HepG2 (cell line): ENCODE measurements at regions not wholly inside any gene's neighbourhood (a gene's known extent, or its start where the extent isn't known, plus 50 kb on each side); places are given as distances from the start of the nearest gene placed in this dataset.

ENCODE experiments used
- ATAC-seq: fragments of 200-7000 bp; cut with Tn5 transposase; 3 replicates; pipeline ENCODE4 v1.9.1; 2020; ENCODE audit warnings: mild to moderate bottlenecking, moderate library complexity
- BruUV-seq: library from RNA; stranded (reverse); fragments of 400-500 nt; replicated peaks from 2 replicates; lab custom pipeline; 2021; lab: Mats Ljungman, UMichigan
- CTCF ChIA-PET: fragments of 300-600 bp; formaldehyde crosslinking; extraction: SDS; loops from one replicate; lab custom pipeline; 2021; ENCODE audit warnings: low total read pairs, inconsistent platforms, low intra/inter-chr PET ratio; lab: Yijun Ruan, JAX
- POLR2A ChIA-PET: fragments of 350-600 bp; sonication (Branson Sonifier 250); formaldehyde crosslinking; loops from one replicate; lab custom pipeline; 2020; ENCODE audit warnings: antibody characterized with exemption, inconsistent platforms; lab: Yijun Ruan, JAX
- DNase-seq: peaks from one replicate; pipeline ENCODE4 v3.0.0-alpha.2; 2015; ENCODE audit warnings: low spot score
- FAIRE-seq: peaks from 3 replicates; lab custom pipeline; 2011; peaks lifted over from hg19 to GRCh38; lab: Jason Lieb, UNC
- H2AFZ ChIP-seq: one replicate; pipeline ENCODE4 v1.6.1; 2011; ENCODE audit warnings: low read length, inconsistent platforms
- H3K27ac ChIP-seq: fragments of 300-600 bp; 3 replicates; pipeline ENCODE4 v1.8.0; 2011; ENCODE audit warnings: mixed run types, mild to moderate bottlenecking, mixed read lengths, low read length, inconsistent platforms; ENCODE audit not compliant: insufficient read depth; ENCODE audit errors: extremely low read length
- H3K27me3 ChIP-seq, 2 experiments: fragments of 200-600 bp in 1 of 2; 2 replicates in 1 of 2; 3 replicates in 1 of 2; pipeline versions ENCODE4 v1.6.0 to v1.8.0; 2011; ENCODE audit warnings: low read length in 2 of 2, mild to moderate bottlenecking in 2 of 2, moderate library complexity in 2 of 2, inconsistent platforms in 1 of 2; ENCODE audit not compliant: insufficient read depth in 2 of 2, control insufficient read depth in 1 of 2
- H3K36me3 ChIP-seq, 2 experiments: fragments of 200-600 bp in 1 of 2; replicated peaks in 1 of 2; 2 replicates in 1 of 2; 3 replicates in 1 of 2; pipeline versions ENCODE4 v1.5.1 to v1.8.0; 2011; ENCODE audit warnings: low read length in 2 of 2, inconsistent platforms in 1 of 2; ENCODE audit not compliant: insufficient read depth in 2 of 2, control insufficient read depth in 1 of 2
- H3K4me1 ChIP-seq: 2 replicates; pipeline ENCODE4 v1.5.1; 2012; ENCODE audit warnings: low read length, inconsistent platforms; ENCODE audit not compliant: insufficient read depth
- H3K4me2 ChIP-seq: 2 replicates; pipeline ENCODE4 v1.6.0; 2011; ENCODE audit warnings: low read depth, low read length, inconsistent platforms
- H3K4me3 ChIP-seq, 3 experiments: fragments of 200-600 bp in 1 of 3; sonication (generic), shearing (Covaris generic) in 1 of 3; replicated peaks in 1 of 3; 2 replicates each; pipeline ENCODE4 v1.5.1; 2011 to 2016; ENCODE audit warnings: low read length in 3 of 3, inconsistent platforms in 2 of 3, low read depth in 2 of 3, mild to moderate bottlenecking in 2 of 3, control low read depth in 1 of 3, mixed read lengths in 1 of 3; ENCODE audit not compliant: insufficient read depth in 1 of 3
- H3K79me2 ChIP-seq: one replicate; pipeline ENCODE4 v1.6.1; 2011; ENCODE audit warnings: low read length, inconsistent platforms; ENCODE audit not compliant: insufficient read depth
- H3K9ac ChIP-seq: 2 replicates; pipeline ENCODE4 v1.6.0; 2011; ENCODE audit warnings: mild to moderate bottlenecking, low read depth, low read length, inconsistent platforms; ENCODE audit not compliant: insufficient read depth
- H3K9me3 ChIP-seq: 2 replicates; pipeline ENCODE4 v1.5.1; 2012; ENCODE audit warnings: mild to moderate bottlenecking, low read length
- H4K20me1 ChIP-seq: 2 replicates; pipeline ENCODE4 v1.6.0; 2011; ENCODE audit warnings: inconsistent platforms, mild to moderate bottlenecking, low read length, moderate library complexity; ENCODE audit not compliant: insufficient read depth
- HHEX ChIP-seq: IDR thresholded peaks from 2 replicates; pipeline ENCODE4 v1.6.1; 2016; ENCODE audit warnings: control low read depth
- SP140L ChIP-seq: sonication (generic); formaldehyde crosslinking; IDR thresholded peaks from 2 replicates; pipeline ENCODE4 v1.4.0; 2020; ENCODE audit warnings: missing genetic modification reagents, borderline replicate concordance
- TCF12 ChIP-seq, 2 experiments: fragments of 450-650 bp in 1 of 2; sonication (generic) in 1 of 2; formaldehyde crosslinking in 1 of 2; IDR thresholded peaks; 2 replicates each; pipeline versions ENCODE4 v1.6.1 to v1.8.0; 2017 to 2022; ENCODE audit warnings: antibody characterized with exemption in 1 of 2, mild to moderate bottlenecking in 1 of 2, missing genetic modification reagents in 1 of 2, moderate library complexity in 1 of 2
- U2AF2 ChIP-seq: fragments of 200-400 bp; formaldehyde crosslinking; IDR thresholded peaks from 2 replicates; pipeline ENCODE4 v1.6.1; 2017; ENCODE audit warnings: low read depth, mild to moderate bottlenecking, low read length
- ZNF678 ChIP-seq: sonication (generic); formaldehyde crosslinking; IDR thresholded peaks from 2 replicates; pipeline ENCODE4 v1.4.0; 2020; ENCODE audit warnings: mild to moderate bottlenecking, missing genetic modification reagents
- ZNF777 ChIP-seq: sonication (generic); formaldehyde crosslinking; IDR thresholded peaks from 2 replicates; pipeline ENCODE4 v1.4.0; 2020; ENCODE audit warnings: missing genetic modification reagents
- ZSCAN29 ChIP-seq: sonication (generic); formaldehyde crosslinking; conservative IDR thresholded peaks from 2 replicates; pipeline ENCODE4 v1.4.0; 2020; ENCODE audit warnings: mild to moderate bottlenecking, missing genetic modification reagents
- WGBS: methylation state at CpG from one replicate; pipeline ENCODE4 v1.1.6; 2017; ENCODE audit warnings: low lambda C conversion rate; 5-methylcytosine and 5-hydroxymethylcytosine counted together
- in situ Hi-C: cut with HindIII; loops from 2 replicates; pipeline ENCODE4 v1.10.0; 2017; ENCODE audit warnings: low pct_unique_long_range_greater_than_20kb; ENCODE audit not compliant: extremely low pct_ligation_motif_present
- intact Hi-C: fragments of 100-400 bp; cut with micrococcal nuclease; formaldehyde crosslinking; loops from one replicate; pipeline ENCODE4 v1.10.0; 2022; ENCODE audit not compliant: unreplicated experiment
- TF ChIP-seq, protein P1 (sequence below): sonication (generic); formaldehyde crosslinking; IDR thresholded peaks from 2 replicates; pipeline ENCODE4 v1.9.0; 2021; ENCODE audit warnings: missing genetic modification reagents, borderline replicate concordance
- TF ChIP-seq, protein P2 (sequence below), 2 experiments: sonication (generic) in 1 of 2; formaldehyde crosslinking in 1 of 2; IDR thresholded peaks; 2 replicates each; pipeline versions ENCODE4 v1.4.0 to v1.6.1; 2016 to 2020; ENCODE audit warnings: borderline replicate concordance in 1 of 2, low read depth in 1 of 2, mild to moderate bottlenecking in 1 of 2, missing genetic modification reagents in 1 of 2
- TF ChIP-seq, protein P3 (sequence below): IDR thresholded peaks from 2 replicates; pipeline ENCODE4 v1.6.1; 2016; ENCODE audit warnings: control low read depth

DNA sequence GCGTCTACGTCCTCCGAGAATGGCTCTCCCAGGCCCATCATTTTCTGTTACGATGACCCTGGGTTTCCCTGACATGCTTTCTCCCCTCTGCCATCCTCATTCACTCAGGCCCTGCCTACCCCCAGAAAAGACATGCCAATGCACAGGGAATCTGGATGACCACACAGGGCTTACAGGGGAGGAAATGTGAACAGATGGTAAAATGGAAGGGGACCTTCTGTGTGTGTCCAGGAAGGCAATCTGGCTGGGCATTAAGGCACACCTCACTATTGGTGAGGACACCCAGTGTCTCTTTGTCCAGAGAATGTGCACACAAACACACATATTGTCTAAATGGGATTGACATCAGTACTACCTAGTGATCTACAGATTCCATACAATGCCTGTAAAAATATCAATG, 769.9 kb upstream of the AMELY start:
- H2AFZ ChIP-seq = no peak overlapping the region
- CTCF ChIA-PET = no interaction called here
- no peak for FAIRE-seq
- no peaks in the 10 kb centered on the region for H3K36me3 ChIP-seq
- no TSS peak for BruUV-seq
- H3K9me3 ChIP-seq = no peaks in the 10 kb centered on the region
- intact Hi-C loops = no loop called here
- no peaks in the 10 kb centered on the region for H3K79me2 ChIP-seq
- in situ Hi-C loops = no loop called here
- POLR2A ChIA-PET = no interaction called here
- no peak overlapping the region for H3K27ac ChIP-seq
- 92% methylated on average over 4 of the region's 4 CpGs for WGBS
- no peaks in the 10 kb centered on the region for H4K20me1 ChIP-seq
- no peak overlapping the region for H3K4me3 ChIP-seq
- H3K4me2 ChIP-seq = no peak overlapping the region
- no peak for ATAC-seq
- H3K27me3 ChIP-seq = no peaks in the 10 kb centered on the region
- TF ChIP-seq TCF12 (IDR thresholded peaks at IDR 0.05) = no peak
- no peak for TF ChIP-seq TCF12 (CRISPR knock-in tag; IDR thresholded peaks at IDR 0.05)
- TF ChIP-seq U2AF2 = no peak
- TF ChIP-seq ZNF678 (CRISPR knock-in tag) = no peak
- TF ChIP-seq, all 625 proteins: peak for 0
- no peak overlapping the region for H3K9ac ChIP-seq
- H3K4me1 ChIP-seq = no peaks in the 10 kb centered on the region
- no peak for DNase-seq

DNA sequence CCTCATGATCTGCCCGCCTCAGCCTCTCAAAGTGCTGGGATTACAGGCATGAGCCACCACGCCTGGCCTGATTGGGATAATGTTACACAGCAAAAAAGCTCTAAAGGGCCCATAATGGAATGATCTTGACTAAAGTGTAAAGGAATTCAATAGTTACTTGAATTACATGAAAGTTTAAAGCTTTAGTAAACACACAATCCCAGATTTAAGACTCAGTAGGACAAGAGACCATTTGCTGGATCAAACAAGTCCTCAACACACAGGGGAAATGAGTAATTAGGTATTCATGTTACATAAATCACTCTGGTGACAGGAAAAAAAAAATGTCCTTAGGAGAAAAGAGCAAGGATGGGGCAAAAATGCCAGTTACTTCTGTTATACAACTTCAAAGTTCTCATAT, 762.9 kb upstream of the AMELY start:
- no peak overlapping the region for H3K9ac ChIP-seq
- CTCF ChIA-PET = no interaction called here
- H3K79me2 ChIP-seq = no peaks in the 10 kb centered on the region
- no peak overlapping the region for H3K4me2 ChIP-seq
- no peak overlapping the region for H2AFZ ChIP-seq
- ATAC-seq (no peak), DNase-seq (no peak), FAIRE-seq (no peak)
- 19% methylated on average over 2 of the region's 2 CpGs for whole genome bisulfite sequencing
- H3K36me3 ChIP-seq = no peaks in the 10 kb centered on the region
- H3K4me3 ChIP-seq = no peak overlapping the region
- no TSS peak for BruUV-seq
- no peaks in the 10 kb centered on the region for H3K27me3 ChIP-seq
- H3K4me1 ChIP-seq = no peaks in the 10 kb centered on the region
- no peak overlapping the region for H3K27ac ChIP-seq
- POLR2A ChIA-PET = no interaction called here
- H3K9me3 ChIP-seq = no peaks in the 10 kb centered on the region
- H4K20me1 ChIP-seq = no peaks in the 10 kb centered on the region
- intact Hi-C loops = no loop called here
- in situ Hi-C loops = no loop called here
- TF ChIP-seq, protein P1, sequence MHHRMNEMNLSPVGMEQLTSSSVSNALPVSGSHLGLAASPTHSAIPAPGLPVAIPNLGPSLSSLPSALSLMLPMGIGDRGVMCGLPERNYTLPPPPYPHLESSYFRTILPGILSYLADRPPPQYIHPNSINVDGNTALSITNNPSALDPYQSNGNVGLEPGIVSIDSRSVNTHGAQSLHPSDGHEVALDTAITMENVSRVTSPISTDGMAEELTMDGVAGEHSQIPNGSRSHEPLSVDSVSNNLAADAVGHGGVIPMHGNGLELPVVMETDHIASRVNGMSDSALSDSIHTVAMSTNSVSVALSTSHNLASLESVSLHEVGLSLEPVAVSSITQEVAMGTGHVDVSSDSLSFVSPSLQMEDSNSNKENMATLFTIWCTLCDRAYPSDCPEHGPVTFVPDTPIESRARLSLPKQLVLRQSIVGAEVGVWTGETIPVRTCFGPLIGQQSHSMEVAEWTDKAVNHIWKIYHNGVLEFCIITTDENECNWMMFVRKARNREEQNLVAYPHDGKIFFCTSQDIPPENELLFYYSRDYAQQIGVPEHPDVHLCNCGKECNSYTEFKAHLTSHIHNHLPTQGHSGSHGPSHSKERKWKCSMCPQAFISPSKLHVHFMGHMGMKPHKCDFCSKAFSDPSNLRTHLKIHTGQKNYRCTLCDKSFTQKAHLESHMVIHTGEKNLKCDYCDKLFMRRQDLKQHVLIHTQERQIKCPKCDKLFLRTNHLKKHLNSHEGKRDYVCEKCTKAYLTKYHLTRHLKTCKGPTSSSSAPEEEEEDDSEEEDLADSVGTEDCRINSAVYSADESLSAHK (CRISPR knock-in tag) = no peak
- TF ChIP-seq SP140L = no peak
- TF ChIP-seq ZNF777 = no peak
- TF ChIP-seq, protein P2, sequence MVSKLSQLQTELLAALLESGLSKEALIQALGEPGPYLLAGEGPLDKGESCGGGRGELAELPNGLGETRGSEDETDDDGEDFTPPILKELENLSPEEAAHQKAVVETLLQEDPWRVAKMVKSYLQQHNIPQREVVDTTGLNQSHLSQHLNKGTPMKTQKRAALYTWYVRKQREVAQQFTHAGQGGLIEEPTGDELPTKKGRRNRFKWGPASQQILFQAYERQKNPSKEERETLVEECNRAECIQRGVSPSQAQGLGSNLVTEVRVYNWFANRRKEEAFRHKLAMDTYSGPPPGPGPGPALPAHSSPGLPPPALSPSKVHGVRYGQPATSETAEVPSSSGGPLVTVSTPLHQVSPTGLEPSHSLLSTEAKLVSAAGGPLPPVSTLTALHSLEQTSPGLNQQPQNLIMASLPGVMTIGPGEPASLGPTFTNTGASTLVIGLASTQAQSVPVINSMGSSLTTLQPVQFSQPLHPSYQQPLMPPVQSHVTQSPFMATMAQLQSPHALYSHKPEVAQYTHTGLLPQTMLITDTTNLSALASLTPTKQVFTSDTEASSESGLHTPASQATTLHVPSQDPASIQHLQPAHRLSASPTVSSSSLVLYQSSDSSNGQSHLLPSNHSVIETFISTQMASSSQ (IDR thresholded peaks at IDR 0.05; ENCODE audit: low read depth) = no peak
- TF ChIP-seq, protein P2 (CRISPR knock-in tag; IDR thresholded peaks at IDR 0.05; ENCODE audit: borderline replicate concordance) = no peak
- no peak for TF ChIP-seq ZSCAN29 (CRISPR knock-in tag)
- TF ChIP-seq HHEX (CRISPR knock-in tag) = no peak
- TF ChIP-seq, protein P3, sequence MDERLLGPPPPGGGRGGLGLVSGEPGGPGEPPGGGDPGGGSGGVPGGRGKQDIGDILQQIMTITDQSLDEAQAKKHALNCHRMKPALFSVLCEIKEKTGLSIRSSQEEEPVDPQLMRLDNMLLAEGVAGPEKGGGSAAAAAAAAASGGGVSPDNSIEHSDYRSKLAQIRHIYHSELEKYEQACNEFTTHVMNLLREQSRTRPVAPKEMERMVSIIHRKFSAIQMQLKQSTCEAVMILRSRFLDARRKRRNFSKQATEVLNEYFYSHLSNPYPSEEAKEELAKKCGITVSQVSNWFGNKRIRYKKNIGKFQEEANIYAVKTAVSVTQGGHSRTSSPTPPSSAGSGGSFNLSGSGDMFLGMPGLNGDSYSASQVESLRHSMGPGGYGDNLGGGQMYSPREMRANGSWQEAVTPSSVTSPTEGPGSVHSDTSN (CRISPR knock-in tag) = no peak
